HG02852 (cell line): ENCODE measurements at regions not wholly inside any gene's neighbourhood (a gene's known extent, or its start where the extent isn't known, plus 50 kb on each side); places are given as distances from the start of the nearest gene placed in this dataset.

ENCODE experiments used
- ATAC-seq: cut with Tn5 transposase; IDR thresholded peaks from one replicate; pipeline ENCODE4 v1.9.1; 2021; ENCODE audit warnings: mild to moderate bottlenecking, moderate library complexity; ENCODE audit not compliant: unreplicated experiment

DNA sequence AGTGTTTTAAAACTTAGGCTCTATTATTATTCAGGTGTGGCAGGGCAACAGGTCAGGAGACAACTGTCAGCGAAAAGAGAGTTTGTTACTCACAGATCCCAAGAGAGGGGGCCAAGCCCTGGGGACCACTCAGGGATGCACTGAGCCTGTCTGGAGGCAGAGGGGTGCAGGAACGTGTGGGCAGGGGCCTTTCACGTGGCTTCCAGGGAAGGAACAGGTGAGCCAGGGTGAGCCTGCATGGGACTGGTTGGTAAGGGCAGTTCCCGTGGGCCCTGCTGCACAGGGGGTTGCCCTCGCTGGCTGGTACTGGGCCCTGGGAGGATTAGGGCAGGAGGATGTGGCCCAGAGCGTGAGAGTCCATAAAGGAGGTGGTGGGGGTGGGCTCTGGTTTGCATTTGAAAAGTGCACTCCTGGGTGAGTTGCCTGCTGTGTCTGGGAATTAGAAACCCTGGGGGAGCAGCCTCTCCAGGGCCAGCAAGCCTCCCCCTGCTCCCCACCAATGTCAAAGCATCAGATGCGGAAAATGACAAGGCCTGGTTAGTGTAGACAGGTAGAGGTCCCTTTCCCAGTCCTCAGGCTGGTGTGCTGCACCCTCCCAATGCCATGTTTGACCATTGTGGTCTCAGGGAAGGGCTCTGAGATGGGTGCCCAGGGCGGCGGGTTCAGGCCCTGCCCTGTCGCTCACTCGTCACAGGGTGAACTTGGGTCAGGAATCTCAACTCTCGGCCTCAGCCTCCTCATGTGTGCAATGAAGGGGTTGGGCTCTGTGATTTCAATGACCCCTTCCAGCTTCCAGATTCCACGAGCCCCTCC is 127.4 kb upstream of the RPS6KA2 start:
- ATAC-seq: no peak

DNA sequence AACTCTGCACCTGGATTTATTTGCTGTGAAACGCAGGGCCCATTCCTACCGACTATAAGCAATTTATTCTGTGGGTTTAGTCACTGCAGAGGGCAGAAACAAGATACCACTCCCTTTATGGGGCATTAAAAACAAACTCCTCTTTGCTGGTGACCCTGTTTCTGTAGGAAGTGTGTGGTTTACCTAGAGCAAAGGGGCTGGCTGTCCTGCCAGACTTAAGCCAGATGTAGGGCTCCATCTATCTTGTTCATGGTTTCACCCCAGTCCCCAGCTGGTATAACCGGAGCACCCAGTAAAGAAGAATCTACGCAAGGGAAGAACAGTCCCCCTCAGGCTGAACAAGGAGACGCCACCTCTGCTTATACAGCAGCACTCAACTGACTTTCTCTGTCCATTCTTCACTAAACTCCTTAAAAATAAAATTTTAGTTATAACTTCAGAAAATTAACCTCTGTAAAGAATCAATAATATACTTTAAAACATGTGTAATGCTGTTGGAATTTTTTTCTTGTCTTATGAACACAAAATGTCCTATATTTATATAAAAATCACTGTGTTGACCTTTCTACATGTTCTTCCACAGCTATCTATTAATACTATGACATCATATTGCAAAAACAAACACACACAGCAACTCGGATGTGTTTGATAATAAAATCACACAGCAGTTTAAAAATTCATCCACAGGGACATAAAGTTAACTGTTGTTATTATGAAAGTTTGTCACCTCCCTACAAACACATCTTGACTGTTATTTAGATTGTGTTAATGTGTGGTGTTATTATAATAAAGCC is 126.1 kb upstream of the RPS6KA2 start:
- no peak for ATAC-seq

DNA sequence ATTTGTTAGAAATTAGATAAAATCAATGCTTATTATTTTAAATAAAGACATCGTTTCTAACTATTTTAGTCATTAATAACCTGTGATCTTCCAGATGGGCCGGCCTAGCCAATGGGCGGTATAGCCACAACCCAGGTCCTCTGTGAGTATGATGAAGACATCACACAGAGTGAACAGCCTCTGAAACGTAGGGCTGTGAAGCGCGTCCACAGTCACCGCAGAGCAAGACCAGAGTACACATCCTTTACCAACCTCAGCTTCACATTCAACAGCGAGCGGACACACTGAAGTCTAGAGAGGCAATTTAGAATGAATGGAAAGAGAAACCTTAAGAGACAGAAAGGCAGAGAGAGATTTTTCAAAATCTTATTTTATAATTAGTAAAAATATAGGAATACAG is 125.0 kb upstream of the RPS6KA2 start:
- ATAC-seq: peak; percentile 84

- peak; percentile 74 for ATAC-seq
Measured at GRCh38 chr6:166751051-166751595, 124.1 kb upstream of the RPS6KA2 start.

DNA sequence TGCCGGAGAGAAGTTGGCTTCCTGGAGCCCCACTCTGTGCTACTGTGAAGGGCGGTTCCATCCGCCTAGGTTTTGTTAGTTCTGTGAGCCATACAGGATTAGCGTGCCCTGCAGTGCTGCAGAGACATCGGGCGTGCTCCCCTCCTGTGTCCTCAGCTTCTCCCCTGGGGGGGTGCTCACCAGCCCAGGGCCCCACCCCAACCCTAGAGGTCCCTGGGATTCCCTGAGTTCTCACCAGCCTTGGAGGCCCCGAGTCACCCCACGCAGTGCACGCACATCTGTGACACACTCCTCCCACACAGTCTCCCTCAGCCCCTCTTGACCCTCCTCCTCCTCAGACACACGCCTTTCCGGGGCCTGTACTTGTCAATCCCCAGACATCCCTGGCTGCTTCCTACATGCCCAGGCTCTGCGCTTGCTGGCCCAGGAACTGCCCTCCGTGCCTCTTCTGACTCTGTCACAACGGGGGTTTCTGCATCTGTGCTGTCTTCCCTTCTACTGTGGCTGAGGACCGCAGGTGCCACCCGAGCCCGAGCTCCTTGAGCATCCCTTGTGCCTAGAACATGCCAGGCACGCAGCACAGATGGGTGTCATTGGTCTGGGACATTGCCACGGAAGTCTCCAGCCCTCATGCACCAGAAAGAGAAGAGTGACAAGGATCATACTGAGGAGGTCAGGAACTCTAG is 123.2 kb upstream of the RPS6KA2 start:
- ATAC-seq: no peak

GRCh38 chr6:166749666-166750065 is 122.6 kb upstream of the RPS6KA2 start:
- no peak for ATAC-seq

DNA sequence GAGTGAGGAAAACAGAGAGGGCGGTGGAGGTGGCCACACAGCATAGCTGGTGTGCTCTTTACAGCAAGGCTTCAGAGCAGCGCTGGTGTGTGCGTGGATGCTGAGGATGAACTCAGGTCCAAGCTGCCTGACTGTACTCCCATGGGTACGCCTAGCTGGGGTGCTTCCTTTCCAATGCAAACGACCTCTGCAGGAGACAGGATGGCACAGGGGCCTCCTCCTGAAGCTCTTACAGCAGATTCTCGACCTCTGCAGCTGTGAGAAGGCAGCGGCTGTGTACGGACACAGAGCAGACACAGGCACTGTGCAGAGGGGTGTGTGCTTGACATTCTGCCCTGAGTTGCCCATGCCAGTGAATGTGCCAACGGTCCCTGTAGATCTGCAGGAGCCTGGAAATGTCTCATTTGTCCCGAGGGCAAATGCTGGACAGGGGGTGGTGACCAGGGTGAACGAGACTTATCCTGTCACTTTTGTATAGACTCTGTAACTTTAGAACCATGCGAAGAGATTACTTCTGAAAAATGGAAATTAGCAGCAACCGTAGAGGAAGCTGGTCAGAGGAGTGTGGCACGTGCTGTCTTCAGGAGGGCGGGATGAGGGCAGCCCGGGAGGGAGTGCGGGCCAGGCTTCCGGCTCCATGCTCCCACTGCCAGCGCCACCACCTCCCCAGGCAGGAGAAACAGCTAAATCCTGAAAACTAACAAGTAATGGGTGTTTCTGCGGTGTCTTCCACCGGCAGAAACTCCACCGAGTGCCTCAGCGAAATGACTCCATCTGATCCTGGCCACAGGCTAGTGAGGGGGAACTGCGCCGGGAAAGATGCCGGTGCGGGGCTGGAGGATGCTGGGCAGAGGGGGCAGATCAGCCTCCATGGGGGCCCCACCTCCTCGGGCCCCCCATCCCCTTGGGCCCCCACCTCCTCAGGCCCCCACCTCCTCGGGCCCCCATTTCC is 120.9 kb upstream of the RPS6KA2 start:
- no peak for ATAC-seq

- no peak for ATAC-seq
Measured at GRCh38 chr6:166745801-166746668, 119.0 kb upstream of the RPS6KA2 start.

- ATAC-seq: no peak
Measured at GRCh38 chr6:166744223-166745134, 117.4 kb upstream of the RPS6KA2 start.

DNA sequence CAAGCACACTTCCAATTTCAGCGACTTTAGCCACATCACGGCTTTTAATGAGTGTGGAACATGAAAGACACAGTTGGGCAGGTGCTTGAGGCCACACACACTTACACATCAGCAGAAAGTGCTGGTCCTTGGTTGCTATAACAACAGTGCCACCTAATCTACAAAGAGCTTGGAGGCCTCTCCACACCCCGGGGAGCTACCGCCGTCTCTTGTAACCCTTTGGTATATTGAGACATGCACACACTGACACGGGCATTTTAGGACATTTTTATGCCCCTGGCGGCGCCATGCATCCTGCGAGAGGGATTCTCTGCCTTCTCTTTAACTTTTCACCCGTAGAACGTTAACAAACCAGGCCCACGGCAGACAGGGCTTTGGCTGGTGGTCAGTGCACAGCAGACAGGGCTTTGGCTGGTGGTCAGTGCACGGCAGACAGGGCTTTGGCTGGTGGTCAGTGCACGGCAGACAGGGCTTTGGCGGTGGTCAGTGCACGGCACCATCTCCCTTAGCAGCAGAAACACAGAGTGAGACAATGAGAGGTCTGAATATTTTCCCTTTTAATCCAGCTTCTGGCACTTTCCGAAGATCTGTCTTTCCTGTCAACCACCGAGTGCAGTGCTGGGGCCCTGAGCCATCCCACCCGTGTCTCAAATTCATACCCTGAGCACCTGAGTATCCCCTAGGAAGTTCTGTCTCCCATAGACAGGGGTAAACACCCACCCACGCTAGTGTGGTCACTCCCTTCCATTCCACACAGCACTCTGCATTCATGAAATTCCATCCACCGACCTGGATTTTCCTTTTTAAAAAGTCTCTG is 116.6 kb upstream of the RPS6KA2 start:
- ATAC-seq: no peak

GRCh38 chr6:166742981-166743380 is 115.9 kb upstream of the RPS6KA2 start:
- no peak for ATAC-seq

- no peak for ATAC-seq
Measured at GRCh38 chr6:166739976-166740318, 112.9 kb upstream of the RPS6KA2 start.

DNA sequence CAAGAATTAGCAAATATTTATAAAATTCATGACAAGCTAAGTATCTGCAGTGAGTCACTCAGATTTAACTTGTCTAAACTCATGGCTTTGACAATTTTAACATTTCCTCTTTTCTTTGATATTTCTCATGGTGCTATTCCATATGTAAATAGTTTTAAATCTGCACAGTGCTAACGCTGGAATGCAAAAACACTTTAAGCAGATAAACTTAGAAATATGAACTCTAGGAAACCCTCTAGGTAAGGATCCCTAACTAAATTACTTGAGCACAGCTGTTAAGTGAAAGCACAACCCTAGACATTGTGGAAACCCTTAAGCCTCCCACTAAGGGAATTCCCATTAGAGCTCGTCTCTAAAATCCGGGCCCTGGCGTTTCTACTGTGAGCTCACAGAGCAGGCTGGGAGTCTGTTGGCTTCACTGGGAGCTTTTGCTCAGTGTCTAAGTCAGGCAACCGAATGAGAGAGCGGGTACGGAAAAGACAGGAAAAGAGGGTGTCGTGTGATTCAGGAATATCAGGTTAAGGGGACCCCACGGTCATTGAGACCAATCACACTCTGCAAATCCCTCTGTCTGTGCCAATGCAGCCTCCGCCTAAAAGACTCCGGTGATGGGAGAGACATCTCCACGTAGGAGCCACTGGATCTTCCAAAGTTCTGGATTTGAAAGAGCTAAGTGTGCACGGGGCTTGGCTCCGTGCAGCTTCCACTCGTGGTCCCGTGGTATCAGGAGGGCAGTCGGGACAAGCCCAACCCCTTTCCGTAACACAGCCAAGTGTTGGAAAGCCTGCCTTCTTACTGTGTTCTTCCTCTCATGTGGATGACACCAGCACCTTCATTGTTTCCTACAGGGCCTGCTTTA is 112.3 kb upstream of the RPS6KA2 start:
- ATAC-seq: no peak

DNA sequence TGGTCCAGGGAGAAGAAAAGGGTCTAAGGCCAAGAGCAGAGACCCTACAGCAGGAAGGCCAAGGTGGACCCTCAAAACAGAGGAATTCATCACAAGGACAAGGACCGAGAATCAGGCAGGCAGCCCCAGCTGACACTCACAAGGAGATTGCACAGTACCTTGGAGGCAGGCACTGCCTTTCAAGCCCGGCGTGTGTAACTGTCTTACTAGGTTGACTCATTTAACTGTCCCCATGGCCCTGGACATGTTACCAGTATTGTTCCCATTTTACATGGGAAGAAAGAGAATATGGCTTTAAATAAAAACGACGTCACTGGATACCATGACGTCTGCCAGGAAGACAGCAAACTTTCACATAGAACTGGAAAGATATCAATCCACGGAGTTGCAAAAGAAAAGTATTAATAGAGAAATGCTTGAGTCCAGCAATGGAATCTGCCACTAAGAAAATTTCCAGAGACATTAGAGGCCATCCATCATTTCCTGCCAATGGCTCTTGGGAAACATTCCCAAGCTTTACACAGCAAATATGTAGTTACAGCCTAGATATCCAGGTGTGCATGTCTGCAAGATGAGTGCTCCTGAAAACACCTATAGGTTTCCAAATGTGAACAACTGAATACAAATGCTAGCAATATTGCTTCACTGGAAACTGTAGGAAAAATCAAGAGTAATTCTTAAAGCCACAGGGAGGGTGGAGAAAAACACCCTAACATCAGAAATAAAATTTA is 111.5 kb upstream of the RPS6KA2 start:
- no peak for ATAC-seq

DNA sequence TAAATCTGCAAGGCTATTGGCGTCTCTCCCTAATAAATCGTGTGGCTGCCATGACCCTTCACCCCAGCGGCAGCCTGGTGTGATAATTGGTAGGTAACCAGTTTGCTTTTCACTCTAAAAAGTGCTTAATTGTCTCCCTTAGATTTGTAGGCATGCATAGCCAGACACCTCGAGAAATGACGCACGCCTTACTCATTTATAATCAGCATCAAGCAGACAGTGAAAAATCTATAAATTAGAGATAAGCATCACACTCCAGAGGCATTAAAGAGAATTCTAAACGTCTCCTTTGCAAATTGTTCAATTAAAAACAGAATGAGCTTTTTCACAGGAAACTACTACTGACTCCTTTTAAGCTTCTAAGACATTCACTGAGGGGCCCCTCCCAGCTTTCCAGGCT is 110.2 kb upstream of the RPS6KA2 start:
- ATAC-seq: no peak

GRCh38 chr6:166736634-166737033 is 109.6 kb upstream of the RPS6KA2 start:
- no peak for ATAC-seq
